Stimulated activated naive CD8-positive, alpha-beta T cell treated with anti-CD3 and anti-CD28 coated beads, Interleukin-15, amount 100 ng/mL, for 72 hours (primary cell): ENCODE measurements at regions not wholly inside any gene's neighbourhood (a gene's known extent, or its start where the extent isn't known, plus 50 kb on each side); places are given as distances from the start of the nearest gene placed in this dataset.
A peak's percentile ranks its signal among the peaks of the same experiment; 100 is the strongest.
"Not testable (repeated sequence)": the region's sequence is repeated elsewhere in the genome, so short reads cannot be mapped to it uniquely, and the experiment has no call there.

Source experiments
- ATAC-seq: fragments of 150-1000 bp; cut with Tn5 transposase; 2 replicates; pipeline ENCODE4 v1.10.0; 2021; ENCODE audit warnings: mild to moderate bottlenecking, moderate library complexity
- DNase-seq, 2 donors: peaks; one replicate each; pipeline ENCODE4 v3.0.0; 2021 to 2022
- H3K27ac Mint-ChIP-seq, 2 donors: one replicate each; pipeline ENCODE4 v1.8.0; 2022; ENCODE audit warnings: mild to moderate bottlenecking in 2 of 2, mixed read lengths in 2 of 2, moderate library complexity in 2 of 2
- H3K27me3 Mint-ChIP-seq: one replicate; pipeline ENCODE4 v1.8.0; 2022; ENCODE audit warnings: mixed read lengths
- H3K4me1 Mint-ChIP-seq: one replicate; pipeline ENCODE4 v1.8.0; 2022; ENCODE audit warnings: mild to moderate bottlenecking, mixed read lengths
- H3K4me3 Mint-ChIP-seq, 2 donors: one replicate each; pipeline ENCODE4 v1.8.0; 2022; ENCODE audit warnings: mild to moderate bottlenecking in 2 of 2, mixed read lengths in 2 of 2, moderate library complexity in 1 of 2
- H3K9me3 Mint-ChIP-seq, 2 donors: one replicate each; pipeline ENCODE4 v1.8.0; 2022; ENCODE audit warnings: mixed read lengths in 2 of 2

DNA sequence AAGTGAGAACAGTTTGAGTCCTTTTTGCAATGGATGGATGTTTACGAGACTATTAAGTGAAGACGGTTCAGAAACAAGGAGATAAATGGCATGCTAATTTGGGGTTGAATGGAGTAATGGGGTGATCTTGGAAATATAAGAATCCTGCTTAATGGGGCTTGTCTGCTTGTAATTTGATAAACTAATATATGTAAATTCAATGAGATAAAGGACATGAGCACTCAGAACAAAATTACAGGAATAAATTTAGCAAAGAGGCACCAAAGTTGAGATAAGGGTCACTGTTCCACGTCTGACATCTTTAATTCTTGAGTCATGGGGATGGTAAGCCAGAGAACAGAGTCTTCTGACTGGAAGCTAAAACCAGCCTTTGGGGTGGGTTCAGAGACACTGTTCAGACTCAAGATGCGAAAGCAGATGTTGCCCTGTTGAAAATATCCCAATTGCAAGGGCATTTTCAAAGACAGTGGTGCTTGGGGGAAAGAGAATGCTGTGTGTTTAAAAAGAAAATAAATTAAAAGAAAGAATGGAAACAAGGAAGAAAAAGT lies 67.8 kb upstream of the CHRNB4 start:
- no peak for ATAC-seq
- H3K27ac Mint-ChIP-seq, result no peak overlapping the region
- peaks cover 45% of the 10 kb centered on the region for H3K27me3 Mint-ChIP-seq
- H3K4me3 Mint-ChIP-seq, result peak overlapping the region in 1 of 2 donors; percentile 40
- no peak for DNase-seq
- peaks cover 0 to 9% of the 10 kb centered on the region in 2 donors for H3K9me3 Mint-ChIP-seq
- peaks cover 16% of the 10 kb centered on the region for H3K4me1 Mint-ChIP-seq

DNA sequence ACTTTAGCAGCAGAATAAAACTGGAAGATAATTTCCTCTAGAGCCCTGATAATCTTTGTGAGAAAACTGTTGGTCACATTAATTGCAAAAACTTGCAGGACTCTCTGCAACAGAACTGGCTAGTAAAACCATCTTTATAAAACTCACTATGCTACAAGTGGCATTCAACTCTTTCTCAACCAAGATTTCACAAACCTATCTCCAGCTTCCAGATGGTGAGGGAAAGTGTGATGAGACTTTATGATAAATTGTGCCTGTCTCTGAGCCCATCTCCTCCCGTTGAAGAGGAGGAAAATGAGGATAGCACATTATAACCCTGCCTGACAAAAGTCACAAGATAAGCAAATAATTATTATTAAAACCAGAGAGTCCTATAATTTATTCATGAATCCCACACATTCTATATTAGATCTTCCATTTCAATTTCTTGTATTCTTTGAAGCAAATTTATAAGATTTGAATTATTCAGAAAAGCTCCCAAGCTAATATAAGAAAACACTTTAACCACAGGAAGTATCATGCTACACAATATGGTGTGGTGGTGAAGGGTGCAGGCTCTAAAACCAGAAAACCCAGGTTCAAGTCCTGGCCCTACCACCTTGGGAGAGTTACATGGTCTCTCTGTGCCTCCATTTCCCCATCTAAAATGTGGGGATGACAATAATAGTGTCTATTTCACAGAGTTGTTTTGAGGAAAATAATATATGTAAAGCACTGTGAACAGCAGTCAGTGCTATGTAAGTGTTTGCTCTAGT lies 65.6 kb upstream of the CHRNB4 start:
- H3K27ac Mint-ChIP-seq, result not testable (repeated sequence)

DNA sequence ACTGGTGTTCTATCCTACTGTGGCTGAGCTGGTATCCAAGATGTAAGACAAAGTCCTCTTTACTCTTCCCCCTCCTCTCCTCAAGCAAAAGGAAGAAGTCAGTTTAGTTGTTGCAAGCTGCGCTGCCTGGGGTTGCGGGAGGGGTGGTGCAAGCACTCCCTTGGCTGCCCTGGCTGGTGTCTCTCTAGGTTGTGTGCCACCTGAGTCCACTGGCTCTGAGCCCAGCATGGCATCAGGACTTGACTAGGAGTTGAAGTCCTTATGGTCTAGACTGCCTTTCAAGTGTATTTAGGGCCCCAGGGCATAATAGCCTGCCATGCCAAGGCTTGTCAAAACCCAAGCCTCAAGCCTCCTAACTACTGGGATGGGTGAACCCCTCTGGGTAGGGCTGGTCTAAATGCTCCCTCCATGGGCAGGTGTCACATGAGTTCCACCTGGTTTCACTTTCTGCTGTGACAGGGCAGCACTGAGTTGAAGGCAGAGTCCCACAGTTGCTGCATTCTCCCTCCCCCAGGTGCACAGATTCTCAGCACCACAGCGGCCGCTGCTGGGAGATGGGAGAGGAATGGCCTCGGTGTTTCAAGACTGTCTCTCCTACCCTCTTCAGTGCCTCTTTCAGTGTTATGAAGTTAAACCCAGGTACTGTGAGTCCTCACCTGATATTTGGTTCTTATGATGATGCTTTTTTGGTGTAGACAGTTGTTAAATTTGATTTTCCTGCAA lies 62.5 kb upstream of the CHRNB4 start:
- not testable (repeated sequence) for H3K4me1 Mint-ChIP-seq, H3K4me3 Mint-ChIP-seq, DNase-seq, H3K9me3 Mint-ChIP-seq, ATAC-seq, H3K27ac Mint-ChIP-seq
- H3K27me3 Mint-ChIP-seq, result peaks cover 56% of the 10 kb centered on the region

More for the DNA sequence above, 65.6 kb upstream of the CHRNB4 start:
- peaks cover 47% of the 10 kb centered on the region for H3K27me3 Mint-ChIP-seq
- not testable (repeated sequence) for ATAC-seq, DNase-seq, H3K4me3 Mint-ChIP-seq, H3K9me3 Mint-ChIP-seq
- H3K4me1 Mint-ChIP-seq, result peaks cover 17% of the 10 kb centered on the region

DNA sequence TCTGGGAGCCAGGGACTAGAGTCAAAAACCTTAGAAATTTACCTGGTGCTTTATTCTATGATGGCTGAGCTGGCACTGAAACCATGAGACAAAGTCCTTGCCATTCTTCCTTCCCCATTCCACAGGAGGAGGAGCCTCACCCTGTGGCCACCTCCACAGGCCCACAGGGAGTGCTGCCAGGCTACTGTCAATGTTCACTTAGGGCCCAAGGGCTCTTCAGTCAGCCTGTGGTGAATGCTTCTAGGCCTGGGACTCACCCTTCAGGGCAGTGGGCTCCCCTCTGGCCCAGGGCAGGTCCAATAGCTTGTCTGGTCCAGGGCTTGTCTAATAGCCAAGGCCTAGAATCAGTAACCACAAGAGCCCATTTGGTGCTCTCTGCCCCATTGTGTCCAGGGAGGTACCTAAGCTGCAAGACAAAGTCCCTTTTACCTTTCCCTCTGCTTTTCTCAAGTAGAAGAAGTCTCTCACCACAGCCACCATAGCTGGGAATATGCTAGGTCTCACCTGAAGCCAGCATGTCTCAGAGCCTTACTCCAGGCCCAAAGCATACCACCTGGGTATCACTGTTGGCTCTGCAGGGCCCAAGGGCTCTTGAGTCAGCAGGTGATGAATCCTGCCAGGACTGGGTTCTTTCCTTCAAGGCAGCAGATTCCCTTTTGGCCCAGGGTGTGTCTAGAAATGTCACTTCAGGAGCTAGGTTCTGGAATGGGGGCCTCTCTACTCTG lies 61.8 kb upstream of the CHRNB4 start:
- no peak overlapping the region for H3K27ac Mint-ChIP-seq
- H3K9me3 Mint-ChIP-seq, result peaks cover 0 to 9% of the 10 kb centered on the region in 2 donors
- no peak for DNase-seq
- H3K4me3 Mint-ChIP-seq, result no peak overlapping the region
- peaks cover 56% of the 10 kb centered on the region for H3K27me3 Mint-ChIP-seq
- peaks cover 9% of the 10 kb centered on the region for H3K4me1 Mint-ChIP-seq
- ATAC-seq, result no peak

DNA sequence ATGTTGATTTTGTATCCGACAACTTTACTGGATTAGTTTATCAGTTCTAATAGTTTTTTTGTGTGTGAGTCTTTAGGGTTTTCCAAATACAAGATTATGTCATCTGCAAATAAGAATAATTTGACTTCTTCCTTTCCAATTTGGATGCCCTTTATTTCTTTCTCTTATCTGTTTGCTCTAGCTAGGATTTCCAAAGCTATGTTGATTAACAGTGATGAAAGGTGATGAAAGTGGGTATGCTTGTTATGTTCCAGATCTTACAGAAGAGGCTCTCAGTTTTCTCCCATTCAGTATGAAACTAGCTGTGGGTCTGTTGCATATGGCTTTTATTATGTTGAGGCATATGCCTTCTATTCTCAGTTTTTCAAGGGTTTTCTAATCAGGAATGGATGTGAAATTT lies 56.4 kb upstream of the CHRNB4 start:
- no peak overlapping the region for H3K4me3 Mint-ChIP-seq
- H3K4me1 Mint-ChIP-seq, result no peaks in the 10 kb centered on the region
- no peaks in the 10 kb centered on the region for H3K9me3 Mint-ChIP-seq
- DNase-seq (no peak), ATAC-seq (no peak)
- peaks cover 27% of the 10 kb centered on the region for H3K27me3 Mint-ChIP-seq
- no peak overlapping the region for H3K27ac Mint-ChIP-seq

DNA sequence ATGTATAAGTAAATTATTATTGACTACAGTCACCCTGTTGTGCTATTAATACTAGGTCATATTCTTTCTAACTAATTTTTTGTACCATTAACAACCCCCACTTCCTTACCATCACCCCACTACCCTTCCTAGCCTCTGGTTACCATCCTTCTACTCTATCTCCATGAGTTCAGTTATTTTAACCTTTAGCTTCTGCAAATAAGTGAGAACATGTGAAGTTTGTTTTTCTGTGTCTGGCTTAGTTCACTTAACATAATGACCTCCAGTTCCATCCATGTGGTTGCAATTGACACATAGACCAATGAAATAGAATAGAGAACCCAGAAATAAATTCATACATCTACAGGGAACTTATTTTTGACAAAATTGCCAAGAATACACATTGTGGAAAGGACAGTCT lies 55.4 kb upstream of the CHRNB4 start:
- H3K4me1 Mint-ChIP-seq, result no peaks in the 10 kb centered on the region
- DNase-seq (no peak), ATAC-seq (no peak)
- no peak overlapping the region for H3K4me3 Mint-ChIP-seq
- H3K9me3 Mint-ChIP-seq, result no peaks in the 10 kb centered on the region
- H3K27ac Mint-ChIP-seq, result no peak overlapping the region
- peaks cover 27% of the 10 kb centered on the region for H3K27me3 Mint-ChIP-seq

DNA sequence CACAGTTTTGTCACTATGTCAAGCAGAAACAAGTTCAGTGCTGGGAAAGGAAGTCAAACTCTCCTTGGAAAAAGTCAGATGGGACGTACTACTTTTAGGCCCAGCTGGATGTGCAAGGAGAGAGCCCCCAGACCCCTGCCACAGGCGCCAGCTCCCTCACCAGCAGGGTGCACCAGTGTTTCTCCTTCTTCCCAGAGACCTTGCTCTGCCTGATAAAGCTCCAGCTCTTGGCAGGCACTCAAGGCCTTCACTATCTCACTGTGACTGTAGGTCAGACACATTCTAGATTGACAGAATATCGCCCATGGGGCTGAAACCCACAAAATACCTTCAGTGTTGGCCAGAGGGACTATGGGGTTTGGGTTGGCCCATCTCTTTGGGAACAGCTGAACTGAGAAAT lies 54.8 kb upstream of the CHRNB4 start:
- Mint-ChIP-seq H3K4me3 (no peak overlapping the region), H3K4me1 (no peaks in the 10 kb centered on the region)

DNA sequence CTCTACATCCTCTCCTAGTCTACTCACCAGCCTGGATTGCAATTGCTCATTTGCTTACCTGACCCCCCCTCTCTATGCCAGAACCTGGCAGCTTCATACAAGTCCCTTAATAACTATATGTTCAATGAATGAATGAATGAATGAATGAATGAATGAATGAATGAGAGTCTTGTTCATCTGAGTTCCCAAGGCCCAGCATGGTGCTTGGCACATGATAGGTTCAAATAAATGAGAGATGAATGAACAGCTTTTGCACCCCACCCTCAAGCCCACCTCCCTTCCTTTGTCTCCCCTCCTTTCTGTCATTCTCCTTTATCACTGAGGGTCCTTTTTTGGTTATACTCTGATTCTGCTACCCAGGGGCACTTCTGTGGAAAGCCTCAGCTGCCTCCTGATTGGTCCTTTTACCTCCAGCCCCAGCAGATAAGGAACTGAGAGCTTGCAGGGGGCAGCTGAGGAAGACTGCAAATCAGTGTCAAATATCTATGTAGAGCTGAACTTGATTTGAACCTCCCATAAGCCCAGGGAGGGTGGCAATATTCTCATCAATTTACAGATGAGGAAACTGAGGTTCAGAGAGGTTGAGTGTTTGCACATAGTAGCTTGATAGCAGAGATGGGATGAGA lies 54.1 kb upstream of the CHRNB4 start:
- H3K27ac Mint-ChIP-seq, result no peak overlapping the region
- H3K27me3 Mint-ChIP-seq, result peaks cover 26% of the 10 kb centered on the region

More for the DNA sequence above, 54.8 kb upstream of the CHRNB4 start:
- H3K27me3 Mint-ChIP-seq, result peaks cover 27% of the 10 kb centered on the region
- ATAC-seq (no peak), DNase-seq (no peak)
- no peaks in the 10 kb centered on the region for H3K9me3 Mint-ChIP-seq
- H3K27ac Mint-ChIP-seq, result peak overlapping the region in 1 of 2 donors; percentile 31

DNA sequence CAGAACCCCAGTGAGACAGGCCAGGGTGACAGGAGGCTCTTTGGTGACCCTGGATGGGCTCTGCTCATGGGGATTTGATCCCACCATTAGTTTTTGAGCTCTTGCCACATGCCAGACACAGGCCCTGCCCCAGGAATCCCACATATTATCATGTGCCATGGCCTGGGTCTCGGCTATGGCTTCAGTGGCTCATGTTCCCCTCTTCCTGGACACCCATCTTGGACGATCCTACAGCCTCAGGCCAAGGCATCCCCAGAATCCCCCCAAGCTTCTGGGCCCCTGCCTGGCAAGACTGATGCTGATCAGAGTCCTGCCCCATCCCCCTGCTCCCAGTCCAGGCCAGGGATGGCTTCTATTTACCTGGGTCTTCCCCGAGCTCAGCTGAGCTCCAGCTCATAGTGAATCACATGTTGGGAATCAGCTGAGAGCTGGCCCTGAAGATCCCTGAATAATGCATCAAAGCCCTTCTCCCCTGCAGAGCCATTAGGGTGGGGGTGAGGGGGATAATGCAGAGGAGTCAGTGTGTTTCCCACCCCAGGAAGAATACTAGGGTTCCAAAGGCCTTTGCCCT lies 50.9 kb upstream of the CHRNB4 start:
- DNase-seq (no peak), ATAC-seq (no peak)
- no peak overlapping the region for H3K27ac Mint-ChIP-seq
- H3K4me1 Mint-ChIP-seq, result no peaks in the 10 kb centered on the region
- H3K27me3 Mint-ChIP-seq, result no peaks in the 10 kb centered on the region
- no peak overlapping the region for H3K4me3 Mint-ChIP-seq
- no peaks in the 10 kb centered on the region for H3K9me3 Mint-ChIP-seq

More for the DNA sequence above, 54.1 kb upstream of the CHRNB4 start:
- H3K9me3 Mint-ChIP-seq, result no peaks in the 10 kb centered on the region
- no peaks in the 10 kb centered on the region for H3K4me1 Mint-ChIP-seq
- H3K4me3 Mint-ChIP-seq, result no peak overlapping the region
- ATAC-seq (no peak), DNase-seq (no peak)

DNA sequence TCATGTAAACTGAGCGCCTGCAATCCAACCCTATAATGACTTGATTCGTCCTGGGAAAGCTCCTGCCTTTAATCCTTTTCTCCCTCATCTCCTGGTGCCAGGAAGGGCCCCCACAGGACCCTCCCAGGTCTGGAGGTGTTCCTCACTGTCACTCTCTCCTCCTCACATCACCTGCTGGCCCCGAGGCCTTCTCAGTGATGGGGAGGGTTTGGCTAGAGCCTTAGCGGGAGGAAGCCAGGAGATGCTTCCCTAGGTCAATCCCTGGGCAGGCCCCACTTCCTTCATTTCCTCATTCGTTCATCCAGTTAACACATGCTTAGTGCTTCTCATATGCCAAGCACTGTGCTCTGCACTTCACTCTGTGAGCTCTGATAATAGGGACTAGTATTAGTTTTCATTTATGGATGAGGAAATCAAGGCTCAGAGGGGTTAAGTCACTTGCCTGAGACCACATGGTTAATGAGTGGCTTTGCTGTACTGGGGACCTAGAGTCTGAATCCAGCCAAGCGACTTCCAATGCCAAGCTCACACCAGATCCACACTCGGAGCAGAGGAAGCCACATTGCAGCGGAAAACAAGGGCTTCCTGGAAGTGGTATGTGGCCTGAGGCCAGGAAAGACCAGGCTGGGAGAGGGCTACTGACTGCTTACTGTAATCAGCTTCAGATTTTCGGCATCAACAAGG lies 50.3 kb upstream of the CHRNB4 start:
- Mint-ChIP-seq H3K27ac (no peak overlapping the region), H3K4me3 (no peak overlapping the region), H3K27me3 (no peaks in the 10 kb centered on the region), H3K4me1 (no peaks in the 10 kb centered on the region), H3K9me3 (no peaks in the 10 kb centered on the region)
- DNase-seq (no peak), ATAC-seq (no peak)
